ENCODE measurements at regions not wholly inside any gene's neighbourhood (a gene's known extent, or its start where the extent isn't known, plus 50 kb on each side); places are given as distances from the start of the nearest gene placed in this dataset.

GRCh38 chr9:4362281-4362680, 62.4 kb upstream of the GLIS3 start:
- TF ChIP-seq CTCF (IDR thresholded peaks at IDR 0.05; ENCODE audit: low read length), result no peak
- TF ChIP-seq EZH2 (optimal IDR thresholded peaks at IDR 0.05; ENCODE audit: low read depth, low read length), result no peak
- TF ChIP-seq EZH2phosphoT487 (IDR thresholded peaks at IDR 0.05; ENCODE audit: low read length), result no peak

All from MM.1S (cell line).